ENCODE measurements at regions not wholly inside any gene's neighbourhood (a gene's known extent, or its start where the extent isn't known, plus 50 kb on each side); places are given as distances from the start of the nearest gene placed in this dataset.

DNA sequence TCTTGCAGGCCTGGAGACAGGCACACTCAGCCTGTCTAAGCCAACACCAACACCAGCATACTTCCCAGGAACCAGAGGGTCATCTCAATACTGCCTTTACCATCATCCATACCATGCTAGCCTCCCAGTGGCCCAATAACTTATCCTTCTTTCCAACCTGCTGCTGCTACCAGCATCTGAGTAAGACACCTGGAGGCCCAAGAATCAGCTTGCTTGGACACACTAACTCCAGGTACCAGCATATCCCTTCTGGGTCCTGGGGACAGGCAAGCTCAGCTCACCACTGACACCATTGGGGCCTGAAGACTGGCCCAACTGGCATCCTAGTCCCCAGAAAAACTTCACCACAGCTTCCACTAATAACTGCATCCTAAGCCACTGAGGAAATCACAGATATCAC, 205.3 kb downstream of the CD109 start:
- Histone ChIP-seq H3K27ac (no peak overlapping the region), H3K36me3 (no peaks in the 10 kb centered on the region), H3K27me3 (replicated peaks; ENCODE audit: insufficient read depth) (no peaks in the 10 kb centered on the region), H3K4me3 (no peak overlapping the region), H3K4me1 (replicated peaks) (no peaks in the 10 kb centered on the region), H3K9me3 (no peaks in the 10 kb centered on the region)
- TF ChIP-seq, protein P1, sequence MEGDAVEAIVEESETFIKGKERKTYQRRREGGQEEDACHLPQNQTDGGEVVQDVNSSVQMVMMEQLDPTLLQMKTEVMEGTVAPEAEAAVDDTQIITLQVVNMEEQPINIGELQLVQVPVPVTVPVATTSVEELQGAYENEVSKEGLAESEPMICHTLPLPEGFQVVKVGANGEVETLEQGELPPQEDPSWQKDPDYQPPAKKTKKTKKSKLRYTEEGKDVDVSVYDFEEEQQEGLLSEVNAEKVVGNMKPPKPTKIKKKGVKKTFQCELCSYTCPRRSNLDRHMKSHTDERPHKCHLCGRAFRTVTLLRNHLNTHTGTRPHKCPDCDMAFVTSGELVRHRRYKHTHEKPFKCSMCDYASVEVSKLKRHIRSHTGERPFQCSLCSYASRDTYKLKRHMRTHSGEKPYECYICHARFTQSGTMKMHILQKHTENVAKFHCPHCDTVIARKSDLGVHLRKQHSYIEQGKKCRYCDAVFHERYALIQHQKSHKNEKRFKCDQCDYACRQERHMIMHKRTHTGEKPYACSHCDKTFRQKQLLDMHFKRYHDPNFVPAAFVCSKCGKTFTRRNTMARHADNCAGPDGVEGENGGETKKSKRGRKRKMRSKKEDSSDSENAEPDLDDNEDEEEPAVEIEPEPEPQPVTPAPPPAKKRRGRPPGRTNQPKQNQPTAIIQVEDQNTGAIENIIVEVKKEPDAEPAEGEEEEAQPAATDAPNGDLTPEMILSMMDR (IDR thresholded peaks at IDR 0.05) = no peak
- TF ChIP-seq POLR2AphosphoS5 (IDR thresholded peaks at IDR 0.05) (no peak), POLR2A (IDR thresholded peaks at IDR 0.05) (no peak)
- intact Hi-C loops (cut with DNase I) = no loop called here
- DNase-seq (ENCODE audit: low spot score) = no peak

DNA sequence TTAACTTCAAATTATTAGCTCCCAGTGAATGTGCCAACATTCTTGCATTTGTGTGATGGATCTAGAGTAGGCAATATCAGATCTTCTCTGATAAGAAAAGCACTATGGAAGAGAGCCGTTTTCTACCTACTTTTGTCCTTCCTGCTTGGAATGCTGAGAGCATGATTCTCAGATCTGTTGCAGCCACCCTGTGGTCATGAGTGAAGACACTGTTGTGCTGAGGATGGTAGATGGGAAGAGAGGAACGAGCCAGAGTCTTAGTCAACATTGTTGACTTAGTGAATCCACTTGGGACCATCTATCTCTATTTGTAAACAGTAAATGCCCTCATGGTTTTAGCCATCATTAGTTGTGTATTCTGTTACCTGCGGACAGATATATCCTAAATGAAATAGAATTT, 202.6 kb downstream of the CD109 start:
- no peak overlapping the region for H3K27ac ChIP-seq
- DNase-seq (ENCODE audit: low spot score) = no peak
- intact Hi-C loops (cut with DNase I) = no loop called here
- no peaks in the 10 kb centered on the region for H3K4me1 ChIP-seq (replicated peaks)
- TF ChIP-seq POLR2AphosphoS5 (IDR thresholded peaks at IDR 0.05) (no peak), POLR2A (IDR thresholded peaks at IDR 0.05) (no peak)
- TF ChIP-seq, protein P1 (IDR thresholded peaks at IDR 0.05) = no peak
- no peaks in the 10 kb centered on the region for H3K27me3 ChIP-seq (replicated peaks; ENCODE audit: insufficient read depth)
- H3K36me3 ChIP-seq = no peaks in the 10 kb centered on the region
- H3K4me3 ChIP-seq = no peak overlapping the region
- H3K9me3 ChIP-seq = no peaks in the 10 kb centered on the region
- WGBS = 52% methylated on average over 3 of the region's 3 CpGs

DNA sequence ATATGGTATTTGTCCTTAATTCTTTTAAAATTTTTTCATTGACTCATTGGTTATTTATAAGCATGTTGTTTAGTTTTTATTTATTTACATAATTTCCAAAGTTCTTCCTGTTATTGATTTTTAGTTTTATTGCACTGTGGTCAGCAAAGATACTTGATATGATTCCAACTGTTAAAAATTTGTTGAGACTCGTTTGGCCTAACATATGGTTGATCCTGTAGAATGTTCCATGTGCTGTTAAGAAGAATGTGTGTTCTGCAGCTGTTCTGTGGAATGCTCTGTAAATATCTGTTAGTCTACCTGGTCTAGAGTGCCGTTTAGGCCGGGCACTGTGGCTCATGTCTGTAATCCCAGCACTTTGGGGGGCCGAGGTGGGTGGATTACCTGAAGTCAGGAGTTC, 197.7 kb downstream of the CD109 start:
- no peaks in the 10 kb centered on the region for H3K4me1 ChIP-seq (replicated peaks)
- no peak overlapping the region for H3K4me3 ChIP-seq
- intact Hi-C loops (cut with DNase I) = no loop called here
- 76% methylated on average over 4 of the region's 4 CpGs for WGBS
- no peak for DNase-seq (ENCODE audit: low spot score)
- no peaks in the 10 kb centered on the region for H3K27me3 ChIP-seq (replicated peaks; ENCODE audit: insufficient read depth)
- no peaks in the 10 kb centered on the region for H3K9me3 ChIP-seq
- H3K27ac ChIP-seq = no peak overlapping the region
- TF ChIP-seq POLR2A (IDR thresholded peaks at IDR 0.05) (no peak), POLR2AphosphoS5 (IDR thresholded peaks at IDR 0.05) (no peak)
- TF ChIP-seq, protein P1 (IDR thresholded peaks at IDR 0.05) = no peak
- no peaks in the 10 kb centered on the region for H3K36me3 ChIP-seq

DNA sequence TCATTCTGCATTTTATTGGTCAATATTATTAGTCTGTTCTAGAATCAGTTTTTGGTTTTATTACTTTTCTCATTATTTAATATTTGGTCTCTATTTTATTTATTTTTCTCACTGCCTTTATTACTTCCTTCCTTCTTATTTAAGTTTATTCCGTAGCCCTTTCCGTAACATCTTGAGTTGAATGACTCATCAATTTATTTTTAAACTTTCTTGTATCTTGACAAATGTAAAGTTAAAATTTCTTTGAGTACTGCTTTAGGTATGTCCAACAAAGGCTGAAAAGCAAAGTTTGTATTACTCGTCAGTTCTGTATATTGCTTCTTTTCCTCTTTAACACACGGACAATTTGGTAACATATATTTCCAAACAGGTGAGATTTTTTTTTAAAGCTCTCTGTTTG, 192.0 kb downstream of the CD109 start:
- no peak for DNase-seq (ENCODE audit: low spot score)
- intact Hi-C loops (cut with DNase I) = no loop called here
- Histone ChIP-seq H3K27ac (no peak overlapping the region), H3K27me3 (replicated peaks; ENCODE audit: insufficient read depth) (no peaks in the 10 kb centered on the region), H3K4me1 (replicated peaks) (no peaks in the 10 kb centered on the region), H3K4me3 (no peak overlapping the region), H3K9me3 (no peaks in the 10 kb centered on the region), H3K36me3 (no peaks in the 10 kb centered on the region)
- WGBS = 85% methylated on average over 4 of the region's 4 CpGs
- TF ChIP-seq POLR2AphosphoS5 (IDR thresholded peaks at IDR 0.05) (no peak), POLR2A (IDR thresholded peaks at IDR 0.05) (no peak)
- TF ChIP-seq, protein P1 (IDR thresholded peaks at IDR 0.05) = no peak

DNA sequence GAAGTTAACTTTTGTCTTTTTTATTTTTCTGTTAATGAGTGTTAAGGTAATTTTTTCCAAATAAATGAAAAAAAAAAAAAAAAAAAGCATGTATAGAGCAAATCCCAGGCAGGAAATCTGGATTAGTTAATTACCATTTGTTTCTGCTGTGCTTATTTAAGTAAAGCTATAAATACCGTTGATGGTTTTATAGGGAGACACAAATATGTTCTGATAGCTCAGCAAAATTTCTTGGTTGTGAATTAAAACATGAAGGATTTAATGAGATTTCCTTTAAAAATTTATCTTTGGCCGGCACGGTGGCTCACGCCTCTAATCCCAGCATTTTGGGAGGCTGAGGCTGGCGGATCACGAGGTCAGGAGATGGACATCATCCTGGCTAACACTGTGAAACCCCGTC, 189.4 kb downstream of the CD109 start:
- H3K9me3 ChIP-seq = no peaks in the 10 kb centered on the region
- no peaks in the 10 kb centered on the region for H3K4me1 ChIP-seq (replicated peaks)
- no peak for DNase-seq (ENCODE audit: low spot score)
- H3K27ac ChIP-seq = no peak overlapping the region
- no peaks in the 10 kb centered on the region for H3K27me3 ChIP-seq (replicated peaks; ENCODE audit: insufficient read depth)
- WGBS = 40% methylated on average over 7 of the region's 7 CpGs
- intact Hi-C loops (cut with DNase I) = no loop called here
- TF ChIP-seq POLR2A (IDR thresholded peaks at IDR 0.05) (no peak), POLR2AphosphoS5 (IDR thresholded peaks at IDR 0.05) (no peak)
- no peaks in the 10 kb centered on the region for H3K36me3 ChIP-seq
- H3K4me3 ChIP-seq = no peak overlapping the region
